ENCODE measurements at regions not wholly inside any gene's neighbourhood (a gene's known extent, or its start where the extent isn't known, plus 50 kb on each side); places are given as distances from the start of the nearest gene placed in this dataset.

DNA sequence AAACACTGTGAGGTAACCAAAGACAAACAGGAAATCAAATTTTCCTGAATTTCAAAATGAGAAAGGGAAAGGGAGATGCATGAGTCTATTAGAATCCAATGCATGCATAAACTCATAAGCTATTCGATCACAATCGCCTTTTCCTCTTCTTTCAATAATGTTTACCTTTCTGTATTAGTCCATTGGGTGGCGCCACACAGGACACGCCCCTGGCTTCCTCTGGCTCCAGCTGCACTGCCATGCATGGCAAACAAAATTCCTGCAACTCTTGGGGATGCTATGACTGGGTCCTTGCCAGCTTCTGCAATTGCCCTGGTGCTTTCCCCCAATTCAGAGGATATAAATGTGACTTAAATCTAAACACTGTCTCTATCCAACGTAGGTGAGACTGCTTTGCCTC, 424.5 kb upstream of the PCDH7 start:
- no peak for TF ChIP-seq FOXK2 (IDR thresholded peaks at IDR 0.05)
- TF ChIP-seq TARDBP (IDR thresholded peaks at IDR 0.05): no peak
- no peak for TF ChIP-seq BHLHE40 (IDR thresholded peaks at IDR 0.05; ENCODE audit: borderline replicate concordance)
- no peak for TF ChIP-seq CTBP1 (IDR thresholded peaks at IDR 0.05; ENCODE audit: borderline replicate concordance)
- TF ChIP-seq SP1 (IDR thresholded peaks at IDR 0.05): no peak
- TF ChIP-seq, protein P1, sequence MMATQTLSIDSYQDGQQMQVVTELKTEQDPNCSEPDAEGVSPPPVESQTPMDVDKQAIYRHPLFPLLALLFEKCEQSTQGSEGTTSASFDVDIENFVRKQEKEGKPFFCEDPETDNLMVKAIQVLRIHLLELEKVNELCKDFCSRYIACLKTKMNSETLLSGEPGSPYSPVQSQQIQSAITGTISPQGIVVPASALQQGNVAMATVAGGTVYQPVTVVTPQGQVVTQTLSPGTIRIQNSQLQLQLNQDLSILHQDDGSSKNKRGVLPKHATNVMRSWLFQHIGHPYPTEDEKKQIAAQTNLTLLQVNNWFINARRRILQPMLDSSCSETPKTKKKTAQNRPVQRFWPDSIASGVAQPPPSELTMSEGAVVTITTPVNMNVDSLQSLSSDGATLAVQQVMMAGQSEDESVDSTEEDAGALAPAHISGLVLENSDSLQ (IDR thresholded peaks at IDR 0.05): no peak
- no peak for TF ChIP-seq SUZ12 (IDR thresholded peaks at IDR 0.05)
- TF ChIP-seq NFRKB (IDR thresholded peaks at IDR 0.05): no peak
- TF ChIP-seq ZNF384 (IDR thresholded peaks at IDR 0.05): no peak
- TF ChIP-seq FOXA1 (IDR thresholded peaks at IDR 0.05): no peak
- TF ChIP-seq FOXM1 (IDR thresholded peaks at IDR 0.05; ENCODE audit: borderline replicate concordance): no peak
- no peak for TF ChIP-seq HDGF (IDR thresholded peaks at IDR 0.05; ENCODE audit: borderline replicate concordance)
- no peak for TF ChIP-seq ARNT (IDR thresholded peaks at IDR 0.05)
- no peak for TF ChIP-seq LEF1 (IDR thresholded peaks at IDR 0.05; ENCODE audit: borderline replicate concordance)

Measured in HEK293T (cell line).